NCI-H2196 (cell line): ENCODE measurements at regions not wholly inside any gene's neighbourhood (a gene's known extent, or its start where the extent isn't known, plus 50 kb on each side); places are given as distances from the start of the nearest gene placed in this dataset.
"Not testable (repeated sequence)": the region's sequence is repeated elsewhere in the genome, so short reads cannot be mapped to it uniquely, and the experiment has no call there.

Experiments used
- DNase-seq: peaks from one replicate; lab custom pipeline; 2025; ENCODE audit not compliant: unreplicated experiment; lab: John Stamatoyannopoulos, UW

GRCh38 chr1:182003953-182004586, 57.4 kb downstream of the ZNF648 start:
- no peak for DNase-seq

- DNase-seq = no peak
These were observed 58.3 kb downstream of the ZNF648 start for GRCh38 chr1:182003025-182003725.

- no peak for DNase-seq
These were observed 58.9 kb downstream of the ZNF648 start for GRCh38 chr1:182002570-182002969.

GRCh38 chr1:181998858-181999257, 62.7 kb downstream of the ZNF648 start:
- no peak for DNase-seq

- DNase-seq = no peak
These were observed 69.4 kb downstream of the ZNF648 start for GRCh38 chr1:181992072-181992471.

GRCh38 chr1:181990728-181991127, 70.8 kb downstream of the ZNF648 start:
- DNase-seq = no peak

GRCh38 chr1:181989261-181989920, 72.1 kb downstream of the ZNF648 start:
- no peak for DNase-seq

- DNase-seq = no peak
These were observed 73.5 kb downstream of the ZNF648 start for GRCh38 chr1:181987996-181988395.

GRCh38 chr1:181987334-181987895, 74.1 kb downstream of the ZNF648 start:
- no peak for DNase-seq

- DNase-seq = no peak
These were observed 74.6 kb downstream of the ZNF648 start for GRCh38 chr1:181986907-181987305.

GRCh38 chr1:181985936-181986906, 75.3 kb downstream of the ZNF648 start:
- DNase-seq = no peak

- no peak for DNase-seq
These were observed 76.2 kb downstream of the ZNF648 start for GRCh38 chr1:181985281-181985680.

- no peak for DNase-seq
These were observed 77.5 kb downstream of the ZNF648 start for GRCh38 chr1:181984006-181984405.

GRCh38 chr1:181981821-181982220, 79.7 kb downstream of the ZNF648 start:
- no peak for DNase-seq

GRCh38 chr1:181972256-181972655, 89.3 kb downstream of the ZNF648 start:
- DNase-seq = no peak

GRCh38 chr1:181971424-181971823, 90.1 kb downstream of the ZNF648 start:
- DNase-seq = no peak

- no peak for DNase-seq
These were observed 91.6 kb downstream of the ZNF648 start for GRCh38 chr1:181969902-181970301.

- not testable (repeated sequence) for DNase-seq
These were observed 106.8 kb downstream of the ZNF648 start for GRCh38 chr1:181954696-181955095.

- DNase-seq = not testable (repeated sequence)
These were observed 107.3 kb downstream of the ZNF648 start for GRCh38 chr1:181954178-181954577.

GRCh38 chr1:181953596-181953995, 107.9 kb downstream of the ZNF648 start:
- no peak for DNase-seq

- DNase-seq = no peak
These were observed 110.3 kb downstream of the ZNF648 start for GRCh38 chr1:181951213-181951612.
